ENCODE measurements at regions not wholly inside any gene's neighbourhood (a gene's known extent, or its start where the extent isn't known, plus 50 kb on each side); places are given as distances from the start of the nearest gene placed in this dataset.

DNA sequence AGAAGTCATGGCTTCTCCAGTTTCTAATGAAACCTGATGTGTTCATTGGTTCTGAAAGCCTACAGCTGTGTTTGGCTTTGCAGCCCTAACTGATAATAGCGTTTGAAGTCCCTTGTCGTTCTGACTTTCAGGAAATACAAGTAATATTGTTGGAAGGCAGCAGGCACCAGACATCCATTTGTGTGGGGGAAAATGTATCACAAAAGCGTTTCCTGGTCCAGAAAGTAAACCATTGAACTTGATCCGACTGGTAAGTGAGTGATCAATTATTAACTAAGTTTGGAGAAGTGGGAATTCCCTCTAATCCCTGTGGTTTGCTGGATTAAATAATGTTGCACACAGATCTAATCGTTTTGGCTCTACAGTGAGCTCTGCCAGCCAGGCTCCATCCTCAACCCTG is 77.3 kb upstream of the LTA4H start (continued):
- TF ChIP-seq, protein P1, sequence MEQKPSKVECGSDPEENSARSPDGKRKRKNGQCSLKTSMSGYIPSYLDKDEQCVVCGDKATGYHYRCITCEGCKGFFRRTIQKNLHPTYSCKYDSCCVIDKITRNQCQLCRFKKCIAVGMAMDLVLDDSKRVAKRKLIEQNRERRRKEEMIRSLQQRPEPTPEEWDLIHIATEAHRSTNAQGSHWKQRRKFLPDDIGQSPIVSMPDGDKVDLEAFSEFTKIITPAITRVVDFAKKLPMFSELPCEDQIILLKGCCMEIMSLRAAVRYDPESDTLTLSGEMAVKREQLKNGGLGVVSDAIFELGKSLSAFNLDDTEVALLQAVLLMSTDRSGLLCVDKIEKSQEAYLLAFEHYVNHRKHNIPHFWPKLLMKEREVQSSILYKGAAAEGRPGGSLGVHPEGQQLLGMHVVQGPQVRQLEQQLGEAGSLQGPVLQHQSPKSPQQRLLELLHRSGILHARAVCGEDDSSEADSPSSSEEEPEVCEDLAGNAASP (CRISPR knock-in tag; IDR thresholded peaks at IDR 0.05; ENCODE audit: borderline replicate concordance), result no peak
- TF ChIP-seq FOXA3 (CRISPR knock-in tag; IDR thresholded peaks at IDR 0.05) (peak; percentile 32; the same call in 1 of the 2 replicates), SIX1 (CRISPR knock-in tag; IDR thresholded peaks at IDR 0.05; ENCODE audit: borderline replicate concordance) (peak; percentile 24; the same call in 1 of the 2 replicates), TARDBP (CRISPR knock-in tag; IDR thresholded peaks at IDR 0.05) (0 out of 2 replicates have a peak, but pooled peaks have one; percentile 25), HDAC2 (CRISPR knock-in tag; IDR thresholded peaks at IDR 0.05) (0 out of 2 replicates have a peak, but pooled peaks have one; percentile 24), ZNF160 (CRISPR knock-in tag; IDR thresholded peaks at IDR 0.05) (no peak), ELF1 (CRISPR knock-in tag; IDR thresholded peaks at IDR 0.05) (0 out of 2 replicates have a peak, but pooled peaks have one; percentile 29), FOXA1 (IDR thresholded peaks at IDR 0.05) (no peak), FOXA1 (CRISPR knock-in tag; IDR thresholded peaks at IDR 0.05) (peak; percentile 72), RARA (CRISPR knock-in tag; IDR thresholded peaks at IDR 0.05) (peak; percentile 38; the same call in 1 of the 2 replicates), TCF7 (IDR thresholded peaks at IDR 0.05; ENCODE audit: low read depth) (peak; percentile 55), SOX13 (IDR thresholded peaks at IDR 0.05) (no peak), SOX13 (CRISPR knock-in tag; conservative IDR thresholded peaks at IDR 0.05 in 1 of 2, IDR thresholded peaks at IDR 0.05 in 1 of 2) (peak in 1 of 2 experiments; percentile 67; a peak in 1 of 4 replicates), BCL6 (CRISPR knock-in tag; IDR thresholded peaks at IDR 0.05) (peak; percentile 97), KAT2B (IDR thresholded peaks at IDR 0.05; ENCODE audit: borderline replicate concordance, low read depth, low read length) (no peak), HMG20A (CRISPR knock-in tag; IDR thresholded peaks at IDR 0.05; ENCODE audit: borderline replicate concordance) (no peak)
- TF ChIP-seq, protein P2, sequence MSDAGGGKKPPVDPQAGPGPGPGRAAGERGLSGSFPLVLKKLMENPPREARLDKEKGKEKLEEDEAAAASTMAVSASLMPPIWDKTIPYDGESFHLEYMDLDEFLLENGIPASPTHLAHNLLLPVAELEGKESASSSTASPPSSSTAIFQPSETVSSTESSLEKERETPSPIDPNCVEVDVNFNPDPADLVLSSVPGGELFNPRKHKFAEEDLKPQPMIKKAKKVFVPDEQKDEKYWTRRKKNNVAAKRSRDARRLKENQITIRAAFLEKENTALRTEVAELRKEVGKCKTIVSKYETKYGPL (CRISPR knock-in tag; IDR thresholded peaks at IDR 0.05), result no peak
- TF ChIP-seq, protein P3, sequence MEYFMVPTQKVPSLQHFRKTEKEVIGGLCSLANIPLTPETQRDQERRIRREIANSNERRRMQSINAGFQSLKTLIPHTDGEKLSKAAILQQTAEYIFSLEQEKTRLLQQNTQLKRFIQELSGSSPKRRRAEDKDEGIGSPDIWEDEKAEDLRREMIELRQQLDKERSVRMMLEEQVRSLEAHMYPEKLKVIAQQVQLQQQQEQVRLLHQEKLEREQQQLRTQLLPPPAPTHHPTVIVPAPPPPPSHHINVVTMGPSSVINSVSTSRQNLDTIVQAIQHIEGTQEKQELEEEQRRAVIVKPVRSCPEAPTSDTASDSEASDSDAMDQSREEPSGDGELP (IDR thresholded peaks at IDR 0.05; ENCODE audit: borderline replicate concordance, low read depth), result peak; percentile 93
- TF ChIP-seq, protein P4, sequence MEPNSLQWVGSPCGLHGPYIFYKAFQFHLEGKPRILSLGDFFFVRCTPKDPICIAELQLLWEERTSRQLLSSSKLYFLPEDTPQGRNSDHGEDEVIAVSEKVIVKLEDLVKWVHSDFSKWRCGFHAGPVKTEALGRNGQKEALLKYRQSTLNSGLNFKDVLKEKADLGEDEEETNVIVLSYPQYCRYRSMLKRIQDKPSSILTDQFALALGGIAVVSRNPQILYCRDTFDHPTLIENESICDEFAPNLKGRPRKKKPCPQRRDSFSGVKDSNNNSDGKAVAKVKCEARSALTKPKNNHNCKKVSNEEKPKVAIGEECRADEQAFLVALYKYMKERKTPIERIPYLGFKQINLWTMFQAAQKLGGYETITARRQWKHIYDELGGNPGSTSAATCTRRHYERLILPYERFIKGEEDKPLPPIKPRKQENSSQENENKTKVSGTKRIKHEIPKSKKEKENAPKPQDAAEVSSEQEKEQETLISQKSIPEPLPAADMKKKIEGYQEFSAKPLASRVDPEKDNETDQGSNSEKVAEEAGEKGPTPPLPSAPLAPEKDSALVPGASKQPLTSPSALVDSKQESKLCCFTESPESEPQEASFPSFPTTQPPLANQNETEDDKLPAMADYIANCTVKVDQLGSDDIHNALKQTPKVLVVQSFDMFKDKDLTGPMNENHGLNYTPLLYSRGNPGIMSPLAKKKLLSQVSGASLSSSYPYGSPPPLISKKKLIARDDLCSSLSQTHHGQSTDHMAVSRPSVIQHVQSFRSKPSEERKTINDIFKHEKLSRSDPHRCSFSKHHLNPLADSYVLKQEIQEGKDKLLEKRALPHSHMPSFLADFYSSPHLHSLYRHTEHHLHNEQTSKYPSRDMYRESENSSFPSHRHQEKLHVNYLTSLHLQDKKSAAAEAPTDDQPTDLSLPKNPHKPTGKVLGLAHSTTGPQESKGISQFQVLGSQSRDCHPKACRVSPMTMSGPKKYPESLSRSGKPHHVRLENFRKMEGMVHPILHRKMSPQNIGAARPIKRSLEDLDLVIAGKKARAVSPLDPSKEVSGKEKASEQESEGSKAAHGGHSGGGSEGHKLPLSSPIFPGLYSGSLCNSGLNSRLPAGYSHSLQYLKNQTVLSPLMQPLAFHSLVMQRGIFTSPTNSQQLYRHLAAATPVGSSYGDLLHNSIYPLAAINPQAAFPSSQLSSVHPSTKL (CRISPR knock-in tag; IDR thresholded peaks at IDR 0.05), result peak; percentile 46; the same call in 1 of the 2 replicates
- TF ChIP-seq, protein P5, sequence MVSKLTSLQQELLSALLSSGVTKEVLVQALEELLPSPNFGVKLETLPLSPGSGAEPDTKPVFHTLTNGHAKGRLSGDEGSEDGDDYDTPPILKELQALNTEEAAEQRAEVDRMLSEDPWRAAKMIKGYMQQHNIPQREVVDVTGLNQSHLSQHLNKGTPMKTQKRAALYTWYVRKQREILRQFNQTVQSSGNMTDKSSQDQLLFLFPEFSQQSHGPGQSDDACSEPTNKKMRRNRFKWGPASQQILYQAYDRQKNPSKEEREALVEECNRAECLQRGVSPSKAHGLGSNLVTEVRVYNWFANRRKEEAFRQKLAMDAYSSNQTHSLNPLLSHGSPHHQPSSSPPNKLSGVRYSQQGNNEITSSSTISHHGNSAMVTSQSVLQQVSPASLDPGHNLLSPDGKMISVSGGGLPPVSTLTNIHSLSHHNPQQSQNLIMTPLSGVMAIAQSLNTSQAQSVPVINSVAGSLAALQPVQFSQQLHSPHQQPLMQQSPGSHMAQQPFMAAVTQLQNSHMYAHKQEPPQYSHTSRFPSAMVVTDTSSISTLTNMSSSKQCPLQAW (CRISPR knock-in tag; IDR thresholded peaks at IDR 0.05), result 0 out of 2 replicates have a peak, but pooled peaks have one; percentile 26
- TF ChIP-seq, protein P6, sequence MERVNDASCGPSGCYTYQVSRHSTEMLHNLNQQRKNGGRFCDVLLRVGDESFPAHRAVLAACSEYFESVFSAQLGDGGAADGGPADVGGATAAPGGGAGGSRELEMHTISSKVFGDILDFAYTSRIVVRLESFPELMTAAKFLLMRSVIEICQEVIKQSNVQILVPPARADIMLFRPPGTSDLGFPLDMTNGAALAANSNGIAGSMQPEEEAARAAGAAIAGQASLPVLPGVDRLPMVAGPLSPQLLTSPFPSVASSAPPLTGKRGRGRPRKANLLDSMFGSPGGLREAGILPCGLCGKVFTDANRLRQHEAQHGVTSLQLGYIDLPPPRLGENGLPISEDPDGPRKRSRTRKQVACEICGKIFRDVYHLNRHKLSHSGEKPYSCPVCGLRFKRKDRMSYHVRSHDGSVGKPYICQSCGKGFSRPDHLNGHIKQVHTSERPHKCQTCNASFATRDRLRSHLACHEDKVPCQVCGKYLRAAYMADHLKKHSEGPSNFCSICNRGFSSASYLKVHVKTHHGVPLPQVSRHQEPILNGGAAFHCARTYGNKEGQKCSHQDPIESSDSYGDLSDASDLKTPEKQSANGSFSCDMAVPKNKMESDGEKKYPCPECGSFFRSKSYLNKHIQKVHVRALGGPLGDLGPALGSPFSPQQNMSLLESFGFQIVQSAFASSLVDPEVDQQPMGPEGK (CRISPR knock-in tag; IDR thresholded peaks at IDR 0.05), result peak; percentile 18; the same call in 1 of the 2 replicates

Measured in HepG2 (cell line).